ENCODE measurements at regions not wholly inside any gene's neighbourhood (a gene's known extent, or its start where the extent isn't known, plus 50 kb on each side); places are given as distances from the start of the nearest gene placed in this dataset.

DNA sequence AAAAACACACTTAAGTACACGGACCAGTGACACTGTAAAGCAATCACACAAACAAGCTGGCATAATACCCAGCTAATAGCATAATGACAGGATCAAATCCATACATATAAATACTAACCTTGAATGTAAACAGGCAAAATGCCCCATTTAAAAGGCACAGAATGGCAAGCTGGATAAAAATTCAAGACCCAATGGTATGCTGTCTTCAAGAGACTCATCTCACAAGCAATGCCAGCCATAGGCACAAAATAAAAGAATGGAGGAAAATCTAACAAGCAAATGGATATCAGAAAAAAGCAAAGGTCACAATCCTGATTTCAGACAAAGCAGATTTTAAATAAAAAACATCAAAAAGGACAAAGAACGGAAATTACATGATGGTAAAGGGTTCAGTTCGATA lies 79.1 kb upstream of the PTGFR start:
- TF ChIP-seq, protein P1, sequence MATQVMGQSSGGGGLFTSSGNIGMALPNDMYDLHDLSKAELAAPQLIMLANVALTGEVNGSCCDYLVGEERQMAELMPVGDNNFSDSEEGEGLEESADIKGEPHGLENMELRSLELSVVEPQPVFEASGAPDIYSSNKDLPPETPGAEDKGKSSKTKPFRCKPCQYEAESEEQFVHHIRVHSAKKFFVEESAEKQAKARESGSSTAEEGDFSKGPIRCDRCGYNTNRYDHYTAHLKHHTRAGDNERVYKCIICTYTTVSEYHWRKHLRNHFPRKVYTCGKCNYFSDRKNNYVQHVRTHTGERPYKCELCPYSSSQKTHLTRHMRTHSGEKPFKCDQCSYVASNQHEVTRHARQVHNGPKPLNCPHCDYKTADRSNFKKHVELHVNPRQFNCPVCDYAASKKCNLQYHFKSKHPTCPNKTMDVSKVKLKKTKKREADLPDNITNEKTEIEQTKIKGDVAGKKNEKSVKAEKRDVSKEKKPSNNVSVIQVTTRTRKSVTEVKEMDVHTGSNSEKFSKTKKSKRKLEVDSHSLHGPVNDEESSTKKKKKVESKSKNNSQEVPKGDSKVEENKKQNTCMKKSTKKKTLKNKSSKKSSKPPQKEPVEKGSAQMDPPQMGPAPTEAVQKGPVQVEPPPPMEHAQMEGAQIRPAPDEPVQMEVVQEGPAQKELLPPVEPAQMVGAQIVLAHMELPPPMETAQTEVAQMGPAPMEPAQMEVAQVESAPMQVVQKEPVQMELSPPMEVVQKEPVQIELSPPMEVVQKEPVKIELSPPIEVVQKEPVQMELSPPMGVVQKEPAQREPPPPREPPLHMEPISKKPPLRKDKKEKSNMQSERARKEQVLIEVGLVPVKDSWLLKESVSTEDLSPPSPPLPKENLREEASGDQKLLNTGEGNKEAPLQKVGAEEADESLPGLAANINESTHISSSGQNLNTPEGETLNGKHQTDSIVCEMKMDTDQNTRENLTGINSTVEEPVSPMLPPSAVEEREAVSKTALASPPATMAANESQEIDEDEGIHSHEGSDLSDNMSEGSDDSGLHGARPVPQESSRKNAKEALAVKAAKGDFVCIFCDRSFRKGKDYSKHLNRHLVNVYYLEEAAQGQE (IDR thresholded peaks at IDR 0.05; ENCODE audit: low read depth): no peak
- TF ChIP-seq TCF12 (IDR thresholded peaks at IDR 0.05; ENCODE audit: low read depth): no peak
- TF ChIP-seq EGR1 (IDR thresholded peaks at IDR 0.05): no peak
- no peak for TF ChIP-seq EP300 (IDR thresholded peaks at IDR 0.05; ENCODE audit: borderline replicate concordance)
- TF ChIP-seq CEBPB (IDR thresholded peaks at IDR 0.05): no peak
- no peak for TF ChIP-seq ZBTB7A (IDR thresholded peaks at IDR 0.05; ENCODE audit: low read depth)
- TF ChIP-seq, protein P2, sequence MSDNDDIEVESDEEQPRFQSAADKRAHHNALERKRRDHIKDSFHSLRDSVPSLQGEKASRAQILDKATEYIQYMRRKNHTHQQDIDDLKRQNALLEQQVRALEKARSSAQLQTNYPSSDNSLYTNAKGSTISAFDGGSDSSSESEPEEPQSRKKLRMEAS (IDR thresholded peaks at IDR 0.05): no peak
- TF ChIP-seq YY1 (IDR thresholded peaks at IDR 0.05; ENCODE audit: low read depth): no peak
- TF ChIP-seq NFIC (IDR thresholded peaks at IDR 0.05): no peak
- TF ChIP-seq TAF1 (IDR thresholded peaks at IDR 0.05; ENCODE audit: low read depth): no peak
- TF ChIP-seq, protein P3, sequence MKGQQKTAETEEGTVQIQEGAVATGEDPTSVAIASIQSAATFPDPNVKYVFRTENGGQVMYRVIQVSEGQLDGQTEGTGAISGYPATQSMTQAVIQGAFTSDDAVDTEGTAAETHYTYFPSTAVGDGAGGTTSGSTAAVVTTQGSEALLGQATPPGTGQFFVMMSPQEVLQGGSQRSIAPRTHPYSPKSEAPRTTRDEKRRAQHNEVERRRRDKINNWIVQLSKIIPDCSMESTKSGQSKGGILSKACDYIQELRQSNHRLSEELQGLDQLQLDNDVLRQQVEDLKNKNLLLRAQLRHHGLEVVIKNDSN (IDR thresholded peaks at IDR 0.05): no peak
- TF ChIP-seq RAD21 (IDR thresholded peaks at IDR 0.05; ENCODE audit: low read depth): no peak
- TF ChIP-seq FOXM1 (IDR thresholded peaks at IDR 0.05; ENCODE audit: borderline replicate concordance, low read depth): no peak
- TF ChIP-seq CREB1 (IDR thresholded peaks at IDR 0.05; ENCODE audit: low read depth): no peak
